NCI-H128 (cell line): ENCODE measurements at regions not wholly inside any gene's neighbourhood (a gene's known extent, or its start where the extent isn't known, plus 50 kb on each side); places are given as distances from the start of the nearest gene placed in this dataset.
"Not testable (repeated sequence)": the region's sequence is repeated elsewhere in the genome, so short reads cannot be mapped to it uniquely, and the experiment has no call there.

Experiments used
- DNase-seq: peaks from one replicate; lab custom pipeline; 2025; ENCODE audit not compliant: unreplicated experiment; lab: John Stamatoyannopoulos, UW

GRCh38 chr9:73095425-73095824, 56.2 kb upstream of the ANXA1 start:
- DNase-seq: no peak

- no peak for DNase-seq
These were observed 57.8 kb upstream of the ANXA1 start for GRCh38 chr9:73093740-73094379.

GRCh38 chr9:73093016-73093739, 58.5 kb upstream of the ANXA1 start:
- DNase-seq: no peak

- DNase-seq: no peak
These were observed 59.8 kb upstream of the ANXA1 start for GRCh38 chr9:73091909-73092308.

- no peak for DNase-seq
These were observed 61.5 kb upstream of the ANXA1 start for GRCh38 chr9:73090214-73090613.

- DNase-seq: no peak
These were observed 62.2 kb upstream of the ANXA1 start for GRCh38 chr9:73089304-73089985.

- not testable (repeated sequence) for DNase-seq
These were observed 63.8 kb upstream of the ANXA1 start for GRCh38 chr9:73087876-73088275.

- DNase-seq: no peak
These were observed 68.1 kb upstream of the ANXA1 start for GRCh38 chr9:73083519-73083918.

- DNase-seq: peak; percentile 39
These were observed 69.5 kb upstream of the ANXA1 start for GRCh38 chr9:73081979-73082657.

GRCh38 chr9:73080110-73080694, 71.5 kb upstream of the ANXA1 start:
- DNase-seq: no peak

- DNase-seq: no peak
These were observed 72.3 kb upstream of the ANXA1 start for GRCh38 chr9:73079326-73079725.

GRCh38 chr9:73077625-73078030, 74.0 kb upstream of the ANXA1 start:
- no peak for DNase-seq

GRCh38 chr9:73076970-73077369, 74.7 kb upstream of the ANXA1 start:
- no peak for DNase-seq

GRCh38 chr9:73074176-73074708, 77.4 kb upstream of the ANXA1 start:
- DNase-seq: no peak

GRCh38 chr9:73073337-73074175, 78.1 kb upstream of the ANXA1 start:
- no peak for DNase-seq

GRCh38 chr9:73067074-73067473, 84.6 kb upstream of the ANXA1 start:
- no peak for DNase-seq

GRCh38 chr9:73065439-73065838, 86.2 kb upstream of the ANXA1 start:
- DNase-seq: no peak

GRCh38 chr9:73064315-73064714, 87.3 kb upstream of the ANXA1 start:
- no peak for DNase-seq

- no peak for DNase-seq
These were observed 90.5 kb upstream of the ANXA1 start for GRCh38 chr9:73061146-73061545.

- no peak for DNase-seq
These were observed 92.4 kb upstream of the ANXA1 start for GRCh38 chr9:73059247-73059646.
